ENCODE measurements at regions not wholly inside any gene's neighbourhood (a gene's known extent, or its start where the extent isn't known, plus 50 kb on each side); places are given as distances from the start of the nearest gene placed in this dataset.

DNA sequence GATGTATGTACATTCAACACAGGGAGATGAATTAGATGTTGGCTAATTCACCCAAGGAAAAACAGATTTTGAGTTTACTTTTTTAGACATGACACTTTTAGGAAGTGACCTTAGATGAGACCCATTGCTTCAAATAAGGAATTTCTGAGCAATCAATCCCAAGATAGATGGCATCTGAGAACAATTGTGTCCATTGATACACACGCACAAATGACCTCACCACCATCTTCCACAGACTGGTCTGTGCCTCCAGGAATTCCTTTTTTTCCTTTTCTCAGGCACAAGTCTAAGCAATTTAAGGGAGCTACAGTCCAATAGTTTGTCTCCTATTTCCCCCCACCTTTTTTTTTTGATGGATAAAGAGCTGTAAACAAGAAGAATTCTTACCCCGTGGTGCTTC lies 265.3 kb downstream of the TBL1XR1 start:
- DNase-seq, result no peak

DNA sequence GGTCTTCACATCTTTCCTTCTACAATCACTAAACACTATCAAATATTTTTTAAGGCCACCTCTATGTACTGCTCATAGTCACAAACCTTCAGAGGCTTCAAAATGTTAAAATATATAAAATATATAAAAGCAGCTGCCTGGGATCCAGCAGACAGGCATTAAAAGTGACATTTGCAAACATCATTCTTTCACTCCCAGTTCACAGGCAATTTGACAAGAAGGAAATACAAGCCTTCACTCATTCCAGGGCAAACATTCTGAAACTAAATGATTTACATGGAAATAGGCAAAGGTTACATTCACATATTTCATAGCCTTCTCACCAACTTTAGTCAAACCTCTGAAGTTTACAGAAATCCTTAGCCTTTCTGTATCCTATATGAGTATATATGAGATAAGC lies 266.3 kb downstream of the TBL1XR1 start:
- DNase-seq, result no peak

DNA sequence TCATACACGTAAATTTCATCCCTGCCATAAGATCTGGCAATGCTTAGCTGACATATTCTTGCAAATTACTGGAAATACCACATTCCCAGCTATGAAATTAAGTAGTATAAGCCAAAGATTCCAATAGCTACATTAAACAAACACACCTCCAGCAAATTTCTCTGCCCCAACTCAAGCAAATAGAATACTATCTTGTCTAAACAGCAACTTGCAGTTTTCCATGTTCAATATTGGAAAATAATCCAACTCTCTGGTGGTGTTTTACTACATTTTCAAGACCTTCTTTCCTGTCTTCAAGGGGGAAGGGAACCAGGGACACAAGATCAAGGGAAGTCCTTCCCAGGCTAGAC lies 268.7 kb downstream of the TBL1XR1 start:
- no peak for DNase-seq

DNA sequence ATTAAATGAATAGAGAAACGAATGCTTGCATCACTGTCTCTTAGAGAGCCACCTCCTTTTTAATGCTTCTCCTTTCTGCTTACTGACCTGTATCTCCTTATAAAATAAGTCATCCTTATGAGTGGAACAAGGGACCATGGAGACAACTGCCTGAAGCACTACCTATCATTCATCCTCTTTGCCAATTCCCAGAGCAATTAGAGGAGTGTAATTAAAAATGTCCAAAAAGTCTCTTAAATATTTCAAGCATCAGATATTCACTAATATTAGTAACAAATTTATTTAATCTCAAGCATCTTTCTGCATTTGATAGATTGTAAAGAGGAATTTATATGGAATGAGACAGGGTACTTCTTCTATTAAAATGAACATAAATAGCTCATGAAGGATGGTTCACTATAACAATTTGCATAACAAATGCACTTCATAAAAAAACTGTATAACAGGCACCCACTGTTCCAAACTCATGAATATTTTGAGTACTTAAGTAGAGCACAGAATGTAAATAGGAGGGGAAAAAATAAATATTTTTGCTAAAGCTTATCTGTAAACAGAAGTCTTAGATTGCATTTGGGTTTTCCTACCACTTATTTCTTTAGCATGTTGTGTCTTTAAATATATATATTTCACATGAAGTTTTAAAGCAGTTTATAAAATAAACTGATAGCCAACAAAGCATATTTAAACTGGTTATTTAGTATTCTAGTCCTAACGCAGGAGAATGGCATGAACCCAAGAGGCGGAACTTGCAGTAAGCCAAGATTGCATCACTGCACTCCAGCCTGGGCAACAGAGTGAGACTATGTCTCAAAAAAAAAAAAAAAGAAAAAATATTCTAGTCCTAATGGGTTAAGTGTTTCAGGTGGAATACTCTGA lies 269.3 kb downstream of the TBL1XR1 start:
- no peak for DNase-seq

DNA sequence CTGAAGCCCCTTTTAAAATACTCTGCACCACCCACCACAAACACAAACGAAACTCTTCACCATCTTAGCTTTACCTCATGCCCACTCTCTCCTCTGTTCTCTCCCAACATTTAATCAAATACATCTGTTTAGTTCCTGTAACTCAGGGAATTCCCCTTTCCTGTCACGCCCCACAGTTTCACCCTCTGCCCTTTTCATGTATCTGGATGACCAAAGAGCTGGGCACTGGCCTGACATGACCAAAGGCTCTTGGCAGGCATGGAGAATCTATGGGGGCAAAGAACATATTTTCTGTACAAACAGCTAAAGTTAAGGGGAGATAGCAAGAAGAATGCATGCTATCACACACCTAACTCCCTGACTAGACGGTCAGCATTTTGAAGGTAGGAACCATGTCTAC lies 270.0 kb downstream of the TBL1XR1 start:
- no peak for DNase-seq

DNA sequence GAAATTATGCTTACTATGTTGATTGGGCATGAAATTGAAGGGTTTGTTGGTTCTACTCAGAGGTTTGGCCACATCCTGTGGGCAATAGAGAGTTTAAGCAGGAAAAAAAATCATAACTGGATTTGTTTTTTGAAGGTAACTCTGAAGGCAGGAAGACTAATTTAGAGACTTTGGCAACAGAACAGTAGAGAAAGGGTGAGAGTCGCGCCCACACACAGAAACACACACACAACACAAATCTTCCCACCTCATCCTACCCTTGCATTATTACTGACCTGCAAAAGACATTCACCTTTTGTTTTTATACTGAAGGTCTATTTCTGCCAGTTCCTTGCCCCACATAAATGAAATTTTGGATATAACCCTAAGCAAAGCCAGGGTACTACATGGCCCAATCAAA lies 270.6 kb downstream of the TBL1XR1 start:
- DNase-seq, result no peak

DNA sequence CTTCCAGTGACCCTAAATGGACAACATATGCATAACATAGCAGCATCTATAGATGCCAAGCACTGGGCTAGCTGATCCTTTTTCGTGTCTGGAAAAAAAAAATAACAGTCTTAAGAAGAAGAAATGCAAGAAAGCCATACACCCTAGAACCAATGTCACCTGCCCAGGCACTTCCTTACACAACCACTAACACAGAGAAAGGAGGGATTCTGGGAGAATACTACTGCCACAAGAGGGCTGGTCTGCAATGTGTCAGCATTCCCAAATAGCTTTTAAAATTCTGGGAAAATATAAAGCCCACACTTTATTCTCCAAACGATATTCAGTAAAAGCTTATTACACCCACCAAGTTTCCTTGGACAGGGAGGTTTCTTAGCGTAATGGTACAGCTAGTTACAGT lies 271.2 kb downstream of the TBL1XR1 start:
- DNase-seq, result no peak

DNA sequence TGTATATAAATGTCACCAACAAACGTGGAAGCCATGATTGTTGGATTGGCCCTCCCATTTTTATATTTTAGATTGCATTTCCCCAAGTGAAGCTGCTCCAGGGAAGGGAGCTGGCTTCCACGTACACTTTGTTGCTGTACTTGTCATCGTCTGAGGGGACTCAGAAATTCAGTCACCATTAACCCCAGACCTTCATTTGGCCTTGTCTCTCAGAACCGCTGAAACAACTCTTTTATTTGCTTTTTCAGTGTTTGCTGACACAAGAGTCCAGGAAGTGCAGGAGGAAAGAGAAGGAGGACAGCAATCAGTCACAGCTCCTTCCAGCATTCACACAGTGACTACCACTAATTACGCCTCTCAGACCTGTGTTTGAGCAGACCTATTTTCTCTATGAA lies 276.5 kb downstream of the TBL1XR1 start:
- DNase-seq, result no peak

DNA sequence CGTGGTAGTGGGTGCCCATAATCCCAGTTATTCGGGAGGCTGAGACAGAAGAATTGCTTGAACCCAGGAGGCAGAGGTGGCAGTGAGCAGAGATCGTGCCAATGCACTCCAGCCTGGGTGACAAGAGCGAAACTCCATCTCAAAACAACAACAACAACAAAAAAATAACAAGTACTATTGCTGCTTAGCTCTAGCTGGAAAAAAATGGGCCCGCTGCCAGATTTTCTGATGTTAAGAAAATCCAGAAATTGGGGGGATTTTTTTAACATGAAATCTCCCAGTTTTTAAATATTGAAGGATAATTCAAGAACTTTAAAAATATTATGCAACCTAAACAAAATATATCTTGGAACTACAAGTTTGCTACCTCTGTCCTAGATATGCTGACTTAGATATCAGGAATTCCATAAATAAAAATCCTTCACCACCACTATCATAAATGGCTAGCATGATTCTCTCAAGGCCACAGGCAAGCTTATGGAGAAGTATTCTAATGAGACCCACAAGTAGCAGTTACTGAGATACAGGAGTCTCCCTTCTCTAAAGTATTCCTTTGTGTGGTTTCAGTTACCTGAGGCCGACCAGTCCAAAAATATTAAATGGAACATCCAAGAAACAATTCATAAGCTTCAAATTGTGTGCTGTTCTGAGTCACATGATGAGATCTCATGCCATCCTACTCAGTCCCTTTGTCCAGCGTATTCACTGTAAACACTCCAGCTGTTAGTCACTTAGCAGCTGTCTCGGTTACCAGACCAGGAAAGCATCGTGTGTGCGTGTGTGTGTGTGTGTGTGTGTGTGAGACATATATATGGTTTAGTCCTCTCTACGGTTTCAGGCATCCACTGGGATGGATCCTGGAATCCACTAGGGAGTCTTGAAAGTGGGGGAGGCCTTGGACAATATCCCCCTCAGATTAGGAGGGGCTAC lies 277.2 kb downstream of the TBL1XR1 start:
- DNase-seq, result no peak

DNA sequence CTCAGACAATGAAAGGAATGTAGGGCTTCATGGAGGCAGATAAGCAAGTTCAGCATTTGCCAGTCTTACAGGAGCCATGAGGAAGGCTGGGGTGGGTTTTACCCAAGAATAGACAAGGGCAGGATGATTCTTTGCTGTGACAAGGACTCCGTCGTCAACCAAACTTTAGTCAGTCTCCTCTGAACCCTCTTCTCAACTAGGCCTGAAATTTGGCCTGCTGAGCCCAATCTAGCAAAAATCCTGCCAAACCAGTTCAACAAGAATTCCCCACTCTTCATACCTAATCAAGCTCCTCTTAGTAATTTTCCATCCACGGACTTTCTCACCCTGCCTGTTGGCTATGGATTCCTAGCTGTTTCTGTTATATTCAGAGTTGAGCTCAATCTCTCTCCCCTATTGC lies 280.5 kb downstream of the TBL1XR1 start:
- no peak for DNase-seq

DNA sequence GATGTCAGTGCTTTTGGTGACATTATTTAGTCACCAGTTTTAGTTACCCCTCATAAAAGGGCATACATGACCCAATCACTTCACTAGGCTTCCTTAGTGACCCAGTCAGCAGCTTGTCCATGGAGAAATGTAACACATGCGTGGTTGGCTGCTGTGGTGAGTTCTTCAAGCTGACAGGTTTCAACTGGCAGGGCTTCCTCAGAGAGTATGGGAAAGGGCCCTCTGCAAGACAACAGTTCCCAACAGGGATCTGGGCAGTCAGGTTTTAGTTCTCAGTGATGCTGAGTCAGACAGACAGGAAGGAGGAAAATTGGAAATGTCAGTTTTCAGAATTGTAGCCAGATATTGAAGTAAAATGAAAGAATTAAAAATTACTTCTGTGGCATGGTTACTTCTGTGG lies 282.5 kb downstream of the TBL1XR1 start:
- DNase-seq, result no peak

DNA sequence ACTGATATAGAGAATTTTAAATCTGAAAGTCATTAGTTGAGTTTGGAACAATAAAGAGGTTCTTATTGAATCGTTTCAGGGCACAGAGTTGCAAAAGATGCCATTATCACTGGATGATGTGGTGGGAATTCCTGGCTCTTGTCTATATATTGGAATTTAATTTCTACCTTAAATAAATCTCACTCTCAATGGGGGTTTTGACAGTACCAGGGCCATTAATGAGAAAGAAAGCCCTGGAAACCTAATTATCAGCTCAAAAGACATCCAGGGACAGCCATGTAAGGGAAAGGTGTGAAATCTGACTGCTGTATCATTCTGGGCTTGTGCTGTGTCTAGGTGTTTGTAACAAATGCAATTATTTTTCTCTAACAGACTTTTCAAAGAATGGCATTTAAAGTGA lies 285.7 kb downstream of the TBL1XR1 start:
- DNase-seq, result no peak

DNA sequence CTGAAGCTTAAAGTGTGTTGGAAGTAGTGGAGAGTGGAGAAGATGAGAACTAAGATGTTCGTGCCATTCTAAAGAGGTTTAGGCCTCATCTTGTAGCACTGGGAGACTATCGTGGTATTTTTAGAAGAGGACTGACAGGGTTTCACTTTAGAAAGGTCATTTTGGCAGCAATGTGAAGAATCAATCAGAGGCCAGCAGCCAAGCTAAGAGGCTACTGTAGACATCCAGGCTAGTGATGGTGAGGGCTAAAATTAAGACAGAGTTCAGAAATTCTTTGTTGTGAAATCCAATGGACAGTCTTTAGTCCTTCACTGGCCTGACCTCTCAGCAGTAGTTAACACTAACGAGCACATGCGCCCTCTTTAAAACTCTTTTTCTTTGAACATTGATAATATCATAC lies 288.2 kb downstream of the TBL1XR1 start:
- DNase-seq, result no peak

DNA sequence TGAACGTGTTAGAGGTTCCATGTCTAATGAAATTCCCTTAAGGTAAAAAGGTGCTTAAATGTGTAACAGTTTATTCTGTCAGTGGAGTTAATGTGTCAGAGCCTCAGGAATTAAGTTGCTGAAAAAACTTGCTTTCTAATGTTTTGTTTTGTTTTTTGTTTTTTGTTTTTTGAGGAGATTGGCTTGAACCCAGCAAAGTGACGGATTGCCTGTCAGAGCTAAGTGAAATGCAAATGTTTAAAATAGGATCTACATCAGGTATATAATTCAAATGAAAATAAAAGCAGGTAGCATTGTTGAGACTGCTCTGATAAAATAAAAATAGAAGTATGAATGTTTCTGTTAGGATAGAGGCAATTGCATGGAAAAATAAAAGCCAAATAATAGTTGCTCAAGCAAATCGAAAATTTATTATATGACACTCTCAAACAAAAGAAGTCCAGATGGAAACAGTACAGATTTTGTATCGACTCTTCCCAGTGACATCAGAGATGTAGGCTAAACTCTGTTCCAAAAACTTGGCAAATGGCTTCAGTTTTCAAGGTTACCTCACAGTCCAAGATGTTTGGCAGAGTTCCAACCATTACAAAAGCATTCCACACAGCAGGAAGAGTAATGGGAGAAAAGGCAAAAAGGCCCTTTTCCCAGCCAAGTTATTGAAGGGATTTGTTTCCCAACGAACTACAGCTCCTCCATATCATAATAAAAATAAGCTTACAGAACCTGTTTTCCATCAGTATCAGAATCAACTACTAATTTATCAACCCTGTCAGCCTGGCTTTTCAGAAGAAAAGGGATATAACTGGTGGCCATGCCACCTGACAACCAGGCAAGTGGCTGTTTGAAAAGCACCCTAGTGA lies 291.0 kb downstream of the TBL1XR1 start:
- DNase-seq, result no peak

DNA sequence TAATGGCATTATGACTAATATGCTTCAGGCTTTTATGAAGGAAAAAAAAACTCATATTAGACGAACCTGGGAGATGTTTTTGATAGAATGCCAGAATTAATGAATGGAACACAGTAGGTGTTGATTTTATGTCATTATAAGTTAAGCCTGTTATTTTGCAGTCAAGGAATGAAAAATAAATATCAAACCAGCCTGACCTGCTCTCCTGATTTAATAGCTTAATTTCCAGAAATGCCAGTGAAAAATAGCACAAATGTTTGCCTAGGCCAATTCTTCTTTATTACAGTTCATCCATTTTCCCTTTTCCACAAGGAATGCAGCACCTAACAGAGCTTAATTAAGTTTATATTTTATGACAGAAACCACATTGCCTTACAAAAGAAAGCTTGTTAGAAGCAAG lies 292.0 kb downstream of the TBL1XR1 start:
- no peak for DNase-seq

DNA sequence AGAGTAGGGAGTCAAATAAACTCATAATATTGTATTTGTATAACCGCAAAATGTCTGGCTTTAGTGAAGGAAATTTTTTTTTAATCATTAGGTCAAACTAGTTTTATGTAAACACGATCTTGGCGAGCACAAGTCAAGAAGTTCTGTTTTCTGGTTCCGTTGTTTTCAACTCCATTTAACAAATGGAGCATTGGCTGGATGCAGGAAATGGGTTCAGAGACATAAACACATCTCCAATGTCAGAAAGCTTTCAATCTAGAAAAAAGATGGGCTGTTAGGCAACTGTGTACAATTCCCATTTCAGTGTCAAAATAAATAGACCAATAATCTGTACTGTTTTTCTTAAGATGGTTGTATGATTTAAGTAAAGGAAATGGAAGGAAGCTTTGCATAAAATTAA lies 292.8 kb downstream of the TBL1XR1 start:
- no peak for DNase-seq

DNA sequence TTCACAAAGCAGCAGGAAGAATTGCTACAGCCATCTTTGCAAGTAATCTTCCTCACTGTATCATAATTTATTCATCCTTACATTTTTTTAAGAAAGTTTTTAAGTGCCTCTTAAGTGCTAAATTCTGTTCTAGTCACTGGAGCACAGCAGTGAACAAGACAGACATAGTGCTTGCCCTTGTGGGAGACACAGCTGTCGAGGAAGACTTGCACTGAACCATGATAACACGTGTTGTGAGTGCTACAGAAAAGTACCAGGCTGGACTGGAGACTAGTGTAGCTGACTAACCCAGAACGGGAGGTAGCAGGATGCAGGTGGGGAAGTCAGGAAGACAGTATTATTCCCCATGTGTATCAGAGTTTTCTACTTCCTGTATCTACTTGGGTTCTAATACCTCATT lies 300.6 kb downstream of the TBL1XR1 start:
- DNase-seq, result no peak

DNA sequence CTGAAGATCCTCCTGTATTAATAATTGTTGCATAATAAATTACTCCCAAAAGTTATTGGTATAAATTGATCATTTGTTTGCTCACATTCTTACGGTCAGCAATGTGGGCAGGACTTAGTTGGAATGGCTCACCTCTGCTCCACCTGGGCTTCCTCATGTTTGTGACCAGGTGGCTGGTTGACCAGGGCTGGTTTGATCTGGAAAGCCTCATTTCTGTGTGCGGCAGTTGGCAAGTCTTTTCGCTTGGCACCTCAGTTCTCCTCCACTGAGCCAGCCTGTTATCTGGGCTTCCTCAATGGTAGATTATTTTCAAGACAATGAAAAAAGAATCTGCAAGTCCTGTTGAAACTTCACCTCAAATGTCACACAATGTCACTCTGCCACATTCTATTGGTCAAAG lies 301.1 kb downstream of the TBL1XR1 start:
- DNase-seq, result no peak

DNA sequence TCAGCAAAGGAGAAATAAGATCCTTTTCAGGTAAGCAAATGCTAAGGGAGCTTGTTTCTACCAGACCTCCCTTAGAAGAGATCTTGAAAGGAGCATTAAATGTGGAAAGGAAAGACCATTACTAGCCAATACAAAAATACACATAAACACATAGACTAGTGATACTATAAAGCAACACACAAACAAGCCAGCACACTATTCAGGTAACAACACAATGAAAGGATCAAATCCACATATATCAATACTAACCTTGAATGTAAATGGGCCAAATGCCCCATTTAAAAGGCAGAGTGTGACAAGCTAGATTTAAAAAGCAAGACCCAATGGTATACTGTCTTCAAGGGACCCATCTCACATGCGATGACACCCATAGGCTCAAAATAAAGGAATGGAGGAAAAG lies 317.6 kb downstream of the TBL1XR1 start:
- no peak for DNase-seq

DNA sequence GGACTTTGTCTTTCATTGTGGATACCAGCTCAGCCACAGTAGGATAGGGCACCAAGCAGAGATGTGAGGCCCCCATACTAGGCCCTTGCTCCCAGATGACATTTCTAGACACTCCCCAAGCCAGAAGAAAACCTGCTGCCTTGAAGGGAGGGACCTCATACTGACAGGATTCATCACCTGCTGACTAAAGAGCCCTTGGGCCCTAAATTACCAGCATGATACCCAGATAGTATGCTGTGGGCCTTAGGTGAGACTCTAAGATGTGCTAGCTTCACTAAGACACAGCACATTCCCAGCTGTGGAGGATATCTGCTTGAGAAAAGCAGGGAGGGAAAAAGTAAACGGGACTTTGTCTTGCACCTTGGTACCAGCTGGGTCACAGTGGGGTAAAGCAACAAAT lies 324.0 kb downstream of the TBL1XR1 start:
- no peak for DNase-seq

DNA sequence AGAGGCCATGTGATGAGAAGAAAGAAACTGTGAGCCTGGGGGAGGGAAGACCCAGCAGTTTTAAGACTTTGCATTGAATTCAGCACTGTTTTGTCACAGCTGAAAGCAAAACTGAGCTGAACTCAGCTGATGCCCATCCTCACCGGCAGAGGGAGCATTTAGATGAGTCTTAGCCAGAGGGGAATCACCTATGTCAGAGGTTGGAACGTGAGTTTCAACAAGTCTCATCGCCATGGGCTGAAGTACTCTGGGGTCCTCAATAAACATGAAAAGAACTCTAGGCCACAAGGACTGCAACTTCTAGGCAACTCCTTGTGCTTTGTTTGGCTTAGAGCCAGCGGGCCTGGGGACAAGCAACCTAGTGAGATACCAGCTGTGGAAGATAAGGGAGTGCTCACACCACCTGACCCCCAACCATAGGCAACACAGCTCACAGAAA lies 324.5 kb downstream of the TBL1XR1 start:
- DNase-seq, result peak; percentile 59

DNA sequence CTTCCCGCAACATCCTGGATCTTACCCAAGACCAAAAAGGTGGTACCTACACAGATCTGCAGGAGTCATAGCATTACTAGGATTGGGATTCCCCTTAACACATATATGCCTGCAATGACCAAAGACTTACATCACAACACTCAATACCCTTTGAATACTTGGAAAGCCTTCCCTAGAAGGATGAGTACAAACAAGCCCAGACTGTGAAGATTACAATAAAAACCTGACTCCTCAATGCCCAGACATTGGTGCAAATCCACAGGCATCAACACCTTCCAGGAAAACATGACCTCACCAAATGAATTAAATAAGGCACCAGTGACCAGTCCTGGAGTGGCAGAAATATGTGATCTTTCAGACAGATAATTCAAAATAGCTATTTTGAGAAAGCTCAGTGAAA lies 326.8 kb downstream of the TBL1XR1 start:
- no peak for DNase-seq
